ENCODE measurements at regions not wholly inside any gene's neighbourhood (a gene's known extent, or its start where the extent isn't known, plus 50 kb on each side); places are given as distances from the start of the nearest gene placed in this dataset.
A peak's percentile ranks its signal among the peaks of the same experiment; 100 is the strongest.
"Not testable (repeated sequence)": the region's sequence is repeated elsewhere in the genome, so short reads cannot be mapped to it uniquely, and the experiment has no call there.

DNA sequence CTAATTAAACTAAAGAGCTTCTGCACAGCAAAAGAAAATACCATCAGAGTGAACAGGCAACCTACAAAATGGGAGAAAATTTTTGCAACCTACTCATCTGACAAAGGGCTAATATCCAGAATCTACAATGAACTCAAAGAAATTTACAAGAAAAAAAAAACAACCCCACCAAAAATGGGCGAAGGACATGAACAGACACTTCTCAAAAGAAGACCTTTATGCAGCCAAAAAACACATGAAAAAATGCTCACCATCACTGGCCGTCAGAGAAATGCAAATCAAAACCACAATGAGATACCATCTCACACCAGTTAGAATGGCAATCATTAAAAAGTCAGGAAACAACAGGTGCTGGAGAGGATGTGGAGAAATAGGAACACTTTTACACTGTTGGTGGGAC is 100.7 kb downstream of the GPX5 start:
- not testable (repeated sequence) for DNase-seq

DNA sequence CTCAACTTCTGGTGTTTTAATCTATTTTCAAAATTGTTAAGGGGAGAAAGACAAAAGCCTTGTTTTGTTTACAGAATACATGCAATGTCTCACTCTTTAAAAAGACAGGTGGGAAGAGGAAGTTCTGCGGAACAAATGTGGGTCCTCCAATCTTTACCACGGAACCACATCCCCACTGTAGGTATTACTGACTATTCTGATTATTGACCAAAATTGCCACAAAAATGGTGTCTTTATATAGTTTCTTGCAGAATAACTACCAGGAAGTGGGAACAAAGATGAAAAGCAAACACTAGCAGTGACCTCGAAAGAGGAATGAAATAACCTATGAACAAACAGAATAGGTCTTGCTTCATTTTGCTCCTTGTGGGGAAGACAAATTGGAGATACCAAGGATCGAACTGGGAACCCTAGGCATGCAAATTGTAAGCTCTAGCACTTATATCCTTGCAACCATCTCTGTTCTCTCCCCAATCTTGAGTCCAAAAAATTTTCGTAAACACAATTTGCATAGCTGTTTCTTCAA is 106.7 kb downstream of the GPX5 start:
- DNase-seq = no peak

DNA sequence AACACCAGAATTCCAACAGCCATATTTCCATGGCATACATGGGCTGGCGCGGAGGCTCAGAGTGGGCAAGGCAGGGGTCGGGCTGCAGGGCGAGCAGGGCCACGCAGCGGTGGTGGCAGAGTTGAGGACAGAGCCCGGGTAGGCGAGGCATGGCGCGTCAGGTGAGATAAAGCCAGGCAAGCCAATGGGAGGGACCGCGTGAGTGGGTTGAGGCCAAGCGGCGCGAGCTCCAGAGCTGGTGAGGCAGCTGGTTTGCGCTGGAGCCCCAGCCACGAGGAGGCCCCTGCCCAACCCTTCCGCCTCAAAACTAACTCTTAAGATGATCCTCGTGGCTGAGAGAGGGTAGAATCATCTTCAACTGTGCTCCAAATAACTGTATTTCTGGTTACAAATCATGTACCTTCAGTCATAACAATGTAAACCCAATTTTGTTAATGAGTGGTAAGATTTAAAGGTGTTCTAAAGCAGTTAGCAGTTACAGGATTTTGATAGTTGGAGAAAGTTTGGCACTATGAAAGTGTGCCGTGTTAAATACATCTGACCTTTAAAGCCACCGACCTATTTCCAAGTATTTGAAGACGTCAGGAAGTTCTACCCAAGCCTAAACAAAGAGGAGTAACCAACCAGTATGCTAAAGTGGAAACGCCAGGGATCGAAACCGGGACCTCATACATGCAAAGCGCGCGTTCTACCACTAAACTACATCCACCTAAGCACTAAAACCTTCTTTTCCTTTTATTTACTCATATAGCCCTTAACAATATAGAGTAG is 107.9 kb downstream of the GPX5 start:
- no peak for DNase-seq

DNA sequence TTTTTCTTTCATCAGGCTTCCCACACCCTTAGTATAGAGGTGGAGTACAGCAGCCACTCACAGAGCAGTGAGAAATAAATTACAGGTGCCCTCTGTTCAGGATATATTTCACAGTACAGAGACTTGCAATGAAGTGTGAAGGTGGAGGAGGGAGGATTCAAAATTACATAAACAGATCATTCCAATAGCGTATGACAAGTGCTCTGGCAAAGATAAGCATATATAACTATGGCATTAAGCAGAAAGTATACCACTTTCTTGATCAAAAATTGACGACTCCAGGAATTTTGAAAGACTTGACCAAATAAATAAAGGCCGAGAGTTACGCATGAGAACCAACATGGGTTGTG is 108.7 kb downstream of the GPX5 start:
- no peak for DNase-seq

- DNase-seq = no peak
These were observed 109.3 kb downstream of the GPX5 start for GRCh38 chr6:28634761-28635546.

DNA sequence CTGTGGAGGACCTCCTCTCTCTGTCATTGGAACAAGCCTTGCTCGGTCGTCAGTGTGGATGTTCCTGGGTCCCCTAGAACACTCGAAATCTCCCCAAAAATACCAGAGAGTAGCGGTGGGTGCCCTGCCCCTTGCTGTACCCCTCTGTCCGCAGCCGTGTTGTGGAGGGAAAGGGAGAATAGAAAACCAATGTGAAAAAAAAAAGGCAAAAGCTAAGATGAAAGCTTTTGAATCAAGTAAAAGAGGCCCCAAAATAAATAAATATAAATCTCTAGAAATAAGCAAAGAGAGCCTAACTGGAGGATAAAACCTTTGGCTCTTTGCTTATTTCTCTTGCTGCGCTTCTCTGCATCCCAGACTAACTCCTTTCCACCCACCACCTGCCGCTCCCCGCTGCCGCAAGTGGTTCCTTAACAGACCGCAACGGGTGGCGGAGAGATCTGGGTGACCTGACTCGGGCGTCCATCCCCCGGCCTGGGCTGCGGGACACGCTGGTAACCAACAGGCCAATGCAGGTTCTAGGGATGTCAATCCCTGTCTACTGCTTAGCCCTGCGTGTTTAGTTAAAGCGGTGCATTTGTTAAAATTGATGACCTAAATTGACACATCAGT is 110.0 kb downstream of the GPX5 start:
- DNase-seq = no peak

DNA sequence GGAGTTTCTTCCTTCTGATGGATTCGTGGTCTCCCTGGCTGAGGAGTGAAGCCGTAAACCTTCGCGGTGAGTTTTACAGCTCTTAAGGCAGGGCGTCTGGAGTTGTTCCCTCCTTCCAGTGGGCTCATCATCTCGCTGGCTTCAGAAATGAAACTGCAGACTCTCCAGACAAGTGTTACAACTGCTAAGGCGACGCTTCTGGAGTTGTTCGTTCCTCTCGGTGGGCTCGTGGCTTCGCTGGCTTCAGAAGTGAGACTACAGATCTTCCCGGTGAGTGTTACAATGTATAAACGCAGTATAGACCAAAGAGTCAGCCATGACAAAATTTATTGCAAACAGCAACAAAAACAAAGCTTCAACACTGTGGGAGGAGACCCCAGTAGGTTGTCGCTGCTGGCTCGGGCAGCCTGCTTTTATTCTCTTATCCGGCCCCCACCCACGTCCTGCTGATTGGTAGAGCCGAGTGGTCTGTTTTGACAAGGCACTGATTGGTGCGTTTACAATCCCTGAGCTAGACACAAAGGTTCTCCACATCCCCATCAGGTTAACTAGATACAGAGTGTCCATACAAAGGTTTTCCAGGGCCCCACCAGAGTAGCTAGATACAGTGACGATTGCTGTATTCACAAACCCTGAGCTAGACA is 113.2 kb downstream of the GPX5 start:
- no peak for DNase-seq

DNA sequence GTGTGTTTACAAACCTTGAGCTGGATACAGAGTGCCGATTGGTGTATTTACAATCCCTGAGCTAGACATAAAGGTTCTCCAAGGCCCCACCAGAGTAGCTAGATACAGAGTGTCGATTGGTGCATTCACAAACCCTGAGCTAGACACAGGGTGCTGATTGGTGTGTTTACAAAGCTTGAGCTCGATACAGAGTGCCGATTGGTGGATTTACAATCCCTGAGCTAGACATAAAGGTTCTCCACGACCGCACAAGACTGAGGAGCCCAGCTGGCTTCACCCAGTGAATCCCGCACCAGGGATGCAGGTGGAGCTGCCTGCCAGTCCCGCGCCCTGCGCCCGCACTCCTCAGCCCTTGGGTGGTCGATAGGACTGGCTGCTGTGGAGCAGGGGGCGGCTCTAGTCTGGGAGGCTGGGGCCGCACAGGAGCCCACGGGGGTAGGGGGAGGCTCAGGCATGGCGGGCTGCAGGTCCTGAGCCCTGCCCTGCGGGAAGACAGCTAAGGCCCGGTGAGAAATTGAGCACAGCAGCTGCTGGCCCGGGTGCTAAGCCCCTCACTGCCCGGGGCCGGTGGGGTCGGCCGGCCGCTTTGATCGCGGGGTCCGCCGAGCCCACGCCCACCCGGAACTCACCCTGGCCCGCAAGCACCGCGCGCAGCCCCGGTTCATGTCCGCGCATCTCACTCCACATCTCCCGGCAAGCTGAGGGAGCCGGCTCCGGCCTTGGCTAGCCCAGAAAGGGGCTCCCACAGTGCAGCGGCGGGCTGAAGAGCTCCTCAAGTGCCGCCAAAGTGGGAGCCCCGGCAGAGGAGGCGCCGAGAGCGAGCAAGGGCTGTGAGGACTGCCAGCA is 114.0 kb downstream of the GPX5 start:
- not testable (repeated sequence) for DNase-seq

GRCh38 chr6:28643017-28643740 is 117.5 kb downstream of the GPX5 start:
- no peak for DNase-seq

GRCh38 chr6:28646650-28647049 is 121.0 kb downstream of the GPX5 start:
- no peak for DNase-seq

- DNase-seq = peak; percentile 21
These were observed 122.6 kb downstream of the GPX5 start for GRCh38 chr6:28648035-28648877.

DNA sequence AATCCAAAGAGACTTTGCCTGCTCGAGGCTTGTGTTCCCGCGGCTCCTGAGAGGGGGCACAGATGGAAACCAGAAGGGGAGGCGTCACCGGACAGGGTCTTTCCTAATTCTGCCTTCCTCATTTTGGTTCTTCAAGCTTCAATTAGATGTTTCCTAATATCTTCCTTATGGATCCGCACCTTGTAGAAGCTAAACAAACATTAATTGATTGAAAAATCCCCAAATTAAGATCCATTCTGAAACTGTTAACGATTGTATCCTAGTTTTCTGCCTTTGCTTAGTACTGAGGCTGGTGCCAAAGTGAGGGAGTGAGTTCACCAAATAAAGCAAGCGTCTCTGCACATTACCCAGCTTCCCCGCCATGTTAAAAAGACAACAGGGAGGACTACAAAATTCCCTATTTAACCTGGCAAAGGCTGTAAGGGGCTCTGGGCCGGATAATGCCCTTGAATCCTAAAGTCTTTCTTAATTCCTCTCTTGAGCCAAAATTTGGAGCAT is 123.2 kb downstream of the GPX5 start:
- DNase-seq = no peak

GRCh38 chr6:28651161-28651560 is 125.5 kb downstream of the GPX5 start:
- DNase-seq = no peak

GRCh38 chr6:28653876-28654275 is 128.2 kb downstream of the GPX5 start:
- no peak for DNase-seq

DNA sequence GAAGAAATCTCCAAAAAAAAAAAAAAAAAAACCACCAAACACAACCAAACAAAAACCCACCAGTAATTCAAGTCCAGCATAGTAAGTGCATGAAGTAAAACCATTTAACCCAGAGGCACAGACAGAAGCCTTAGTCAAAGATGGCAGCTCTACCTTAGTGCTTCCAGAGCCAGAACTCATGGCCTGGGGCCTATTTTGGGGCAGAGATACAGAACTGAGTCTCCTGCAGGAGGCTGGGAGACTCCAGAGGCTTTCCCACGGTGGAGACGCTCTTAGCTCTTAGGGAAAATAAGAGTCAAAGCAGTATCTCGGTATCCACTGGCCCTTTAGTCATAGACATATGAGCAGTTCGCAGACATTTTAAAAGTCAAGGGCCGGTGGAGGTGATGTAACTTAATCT is 129.5 kb downstream of the GPX5 start:
- DNase-seq = no peak

- no peak for DNase-seq
These were observed 131.0 kb downstream of the GPX5 start for GRCh38 chr6:28656715-28657114.

- DNase-seq = no peak
These were observed 131.7 kb downstream of the GPX5 start for GRCh38 chr6:28657381-28657768.

GRCh38 chr6:28657769-28658465 is 132.2 kb downstream of the GPX5 start:
- no peak for DNase-seq

DNA sequence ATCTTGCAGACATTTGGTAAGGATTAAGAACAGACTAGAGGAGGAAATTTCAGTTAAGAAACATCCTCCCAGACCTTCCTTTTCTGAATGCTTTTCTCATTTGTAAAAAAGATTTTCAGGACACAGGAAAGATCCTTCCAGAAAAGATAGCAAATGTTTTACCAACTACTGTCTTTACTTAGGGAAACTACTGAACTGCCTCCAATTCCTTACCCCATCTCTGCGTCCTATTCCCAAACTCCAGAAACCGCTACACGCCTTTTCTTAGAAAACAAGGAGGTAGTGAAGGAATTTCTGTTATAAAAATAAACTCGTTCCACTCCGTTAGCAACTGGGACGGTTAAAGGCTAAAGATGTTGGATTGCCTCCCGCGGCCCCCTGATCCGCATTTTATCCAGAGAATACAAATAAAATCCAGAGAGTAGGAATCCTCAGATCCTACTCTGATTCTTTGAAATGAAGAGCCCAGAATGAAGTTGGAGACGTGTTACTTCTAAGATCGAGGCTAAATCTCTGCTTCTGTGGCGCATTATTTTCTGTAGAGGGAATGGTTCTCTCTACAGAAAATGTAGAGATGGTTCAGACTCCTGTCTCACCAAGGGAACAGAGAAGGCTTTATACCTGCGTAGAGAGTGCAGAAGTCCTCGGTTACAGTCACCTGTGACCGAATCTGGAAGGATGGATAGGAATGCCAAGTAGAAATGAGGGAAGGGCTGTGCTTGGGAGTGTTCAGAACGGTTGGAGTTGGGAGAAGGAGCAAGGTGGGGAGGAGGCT is 133.0 kb downstream of the GPX5 start:
- no peak for DNase-seq
